NT2/D1 (cell line): ENCODE measurements at regions not wholly inside any gene's neighbourhood (a gene's known extent, or its start where the extent isn't known, plus 50 kb on each side); places are given as distances from the start of the nearest gene placed in this dataset.

Experiments used
- DNase-seq: peaks from one replicate; pipeline ENCODE4 v3.0.0-alpha.2; 2011; ENCODE audit warnings: low read depth, low spot score
- H3K27me3 ChIP-seq: 2 replicates; pipeline ENCODE4 v1.6.0; 2011; ENCODE audit warnings: mild to moderate bottlenecking; ENCODE audit not compliant: insufficient read length, insufficient read depth
- H3K36me3 ChIP-seq: 2 replicates; pipeline ENCODE4 v1.6.1; 2011; ENCODE audit warnings: mild to moderate bottlenecking, low read length, mixed read lengths; ENCODE audit not compliant: insufficient read depth, insufficient read length
- H3K4me1 ChIP-seq: 2 replicates; pipeline ENCODE4 v1.5.1; 2011; ENCODE audit not compliant: insufficient read depth, insufficient read length
- H3K4me3 ChIP-seq: 2 replicates; pipeline ENCODE4 v1.5.1; 2011; ENCODE audit warnings: low read depth; ENCODE audit not compliant: insufficient read length
- H3K9ac ChIP-seq: 2 replicates; pipeline ENCODE4 v1.6.0; 2011; ENCODE audit warnings: low read depth; ENCODE audit not compliant: insufficient read length
- H3K9me3 ChIP-seq: 2 replicates; pipeline ENCODE4 v1.5.1; 2011; ENCODE audit warnings: mild to moderate bottlenecking, low read length; ENCODE audit not compliant: insufficient read depth
- SUZ12 ChIP-seq: IDR thresholded peaks from 2 replicates; pipeline ENCODE4 v1.6.1; 2011; ENCODE audit not compliant: insufficient read length, insufficient read depth; ENCODE audit errors: extremely low read depth
- YY1 ChIP-seq: IDR thresholded peaks from 2 replicates; pipeline ENCODE4 v1.6.1; 2011; ENCODE audit not compliant: insufficient read length, insufficient read depth
- ZNF274 ChIP-seq: IDR thresholded peaks from 2 replicates; pipeline ENCODE4 v1.6.1; 2011; ENCODE audit warnings: mild to moderate bottlenecking, low read depth, low read length

GRCh38 chr7:131222171-131222570, 105.5 kb upstream of the MKLN1 start:
- TF ChIP-seq YY1 (no peak), SUZ12 (no peak), ZNF274 (no peak)
- Histone ChIP-seq H3K4me3 (no peak overlapping the region), H3K9me3 (no peaks in the 10 kb centered on the region), H3K36me3 (no peaks in the 10 kb centered on the region), H3K9ac (no peak overlapping the region), H3K27me3 (no peaks in the 10 kb centered on the region), H3K4me1 (no peaks in the 10 kb centered on the region)
- DNase-seq, result no peak

DNA sequence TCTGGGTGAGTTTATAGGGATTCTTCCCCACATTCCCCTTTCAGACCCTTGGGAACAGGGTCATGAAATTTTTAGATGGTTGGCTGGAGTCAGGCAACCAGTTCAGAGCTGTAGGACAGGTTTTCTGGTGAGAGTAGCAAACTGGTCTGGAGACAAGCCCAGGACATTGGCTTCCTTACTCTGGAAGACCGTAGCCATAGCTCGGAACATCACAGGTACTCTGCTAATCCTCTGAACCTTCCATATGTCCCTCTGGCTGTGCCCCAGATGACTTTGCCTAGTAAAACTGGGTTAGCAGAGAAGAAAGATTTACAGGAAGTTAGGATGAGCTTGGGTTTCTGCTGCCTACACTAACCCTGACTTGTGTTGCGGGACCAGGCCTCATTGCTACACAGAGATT, 104.5 kb upstream of the MKLN1 start:
- Histone ChIP-seq H3K9me3 (no peaks in the 10 kb centered on the region), H3K27me3 (no peaks in the 10 kb centered on the region), H3K4me3 (no peak overlapping the region), H3K9ac (no peak overlapping the region), H3K4me1 (no peaks in the 10 kb centered on the region), H3K36me3 (no peaks in the 10 kb centered on the region)
- no peak for DNase-seq
- TF ChIP-seq ZNF274 (no peak), YY1 (no peak), SUZ12 (no peak)

DNA sequence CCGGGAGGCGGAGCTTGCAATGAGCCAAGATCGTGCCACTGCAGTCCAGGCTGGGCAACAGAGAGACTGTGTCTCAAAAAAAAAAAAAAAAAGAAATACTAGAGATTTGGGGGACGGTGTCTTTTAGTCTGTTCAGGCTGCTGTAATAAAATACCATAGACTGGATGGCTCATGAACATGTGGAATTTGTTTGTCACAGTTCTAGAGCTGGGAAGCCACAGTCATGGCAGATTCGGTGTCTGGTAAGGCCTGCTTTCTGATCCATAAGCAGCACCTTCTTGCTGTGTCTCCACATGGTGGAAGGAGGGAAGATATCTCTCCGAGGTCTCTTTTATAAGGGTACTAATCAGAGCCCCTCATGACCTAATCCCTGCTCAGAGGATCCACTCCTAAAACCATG, 102.7 kb upstream of the MKLN1 start:
- Histone ChIP-seq H3K36me3 (no peaks in the 10 kb centered on the region), H3K27me3 (no peaks in the 10 kb centered on the region), H3K4me3 (no peak overlapping the region), H3K9ac (no peak overlapping the region), H3K4me1 (no peaks in the 10 kb centered on the region), H3K9me3 (no peaks in the 10 kb centered on the region)
- no peak for DNase-seq
- TF ChIP-seq ZNF274 (no peak), YY1 (no peak), SUZ12 (no peak)

- Histone ChIP-seq H3K4me3 (no peak overlapping the region), H3K36me3 (no peaks in the 10 kb centered on the region), H3K9ac (no peak overlapping the region), H3K4me1 (no peaks in the 10 kb centered on the region), H3K9me3 (no peaks in the 10 kb centered on the region), H3K27me3 (no peaks in the 10 kb centered on the region)
- DNase-seq, result no peak
- TF ChIP-seq YY1 (no peak), ZNF274 (no peak), SUZ12 (no peak)
These were observed 101.8 kb upstream of the MKLN1 start for GRCh38 chr7:131225619-131226513.

GRCh38 chr7:131226514-131226865, 101.2 kb upstream of the MKLN1 start:
- no peaks in the 10 kb centered on the region for H3K4me1 ChIP-seq
- TF ChIP-seq YY1 (no peak), ZNF274 (no peak), SUZ12 (no peak)
- no peaks in the 10 kb centered on the region for H3K9me3 ChIP-seq
- H3K4me3 ChIP-seq, result no peak overlapping the region
- no peak for DNase-seq
- H3K27me3 ChIP-seq, result no peaks in the 10 kb centered on the region
- H3K9ac ChIP-seq, result no peak overlapping the region
- H3K36me3 ChIP-seq, result no peaks in the 10 kb centered on the region

DNA sequence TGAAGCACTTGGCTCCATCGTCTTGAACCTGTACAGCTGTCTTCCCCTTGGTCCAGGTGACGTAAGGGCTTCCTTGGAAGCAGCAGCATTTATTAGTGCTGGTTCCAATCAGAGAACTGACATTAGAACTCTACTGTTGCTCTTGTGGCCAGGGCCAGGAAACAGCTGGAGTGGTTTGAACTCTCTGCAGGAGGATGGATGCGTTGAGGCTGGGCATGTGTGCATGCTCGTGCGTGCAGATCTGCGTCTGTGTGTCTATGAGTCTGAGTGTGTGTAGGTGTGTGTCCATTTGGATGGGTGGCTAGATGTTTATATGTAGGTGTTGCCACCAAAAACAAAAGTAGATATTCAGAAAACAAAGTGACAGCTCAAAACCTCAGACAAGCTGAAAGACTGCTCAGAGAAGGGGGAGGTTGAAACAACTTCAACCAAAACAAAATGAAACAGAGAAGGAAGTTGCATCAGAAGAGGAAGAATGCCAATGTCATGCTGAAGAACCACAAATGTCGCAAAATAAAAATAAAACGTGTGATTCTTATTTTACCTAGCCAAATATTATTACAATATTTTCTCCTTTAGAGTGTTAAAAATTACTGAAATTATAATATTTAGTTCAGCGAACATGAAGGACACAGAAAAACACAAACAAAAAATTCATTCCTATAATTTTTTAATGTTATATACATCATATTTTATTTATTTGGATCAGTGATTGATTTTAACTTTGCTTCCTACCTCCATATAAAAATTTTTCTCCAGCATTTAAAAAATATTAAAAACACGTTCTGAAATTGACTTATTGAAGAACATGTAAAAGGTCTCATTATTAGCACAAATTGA, 96.1 kb upstream of the MKLN1 start:
- no peaks in the 10 kb centered on the region for H3K36me3 ChIP-seq
- no peak for DNase-seq
- H3K9me3 ChIP-seq, result no peaks in the 10 kb centered on the region
- H3K9ac ChIP-seq, result no peak overlapping the region
- H3K27me3 ChIP-seq, result no peaks in the 10 kb centered on the region
- H3K4me1 ChIP-seq, result no peaks in the 10 kb centered on the region
- TF ChIP-seq SUZ12 (no peak), ZNF274 (no peak), YY1 (no peak)
- H3K4me3 ChIP-seq, result no peak overlapping the region

DNA sequence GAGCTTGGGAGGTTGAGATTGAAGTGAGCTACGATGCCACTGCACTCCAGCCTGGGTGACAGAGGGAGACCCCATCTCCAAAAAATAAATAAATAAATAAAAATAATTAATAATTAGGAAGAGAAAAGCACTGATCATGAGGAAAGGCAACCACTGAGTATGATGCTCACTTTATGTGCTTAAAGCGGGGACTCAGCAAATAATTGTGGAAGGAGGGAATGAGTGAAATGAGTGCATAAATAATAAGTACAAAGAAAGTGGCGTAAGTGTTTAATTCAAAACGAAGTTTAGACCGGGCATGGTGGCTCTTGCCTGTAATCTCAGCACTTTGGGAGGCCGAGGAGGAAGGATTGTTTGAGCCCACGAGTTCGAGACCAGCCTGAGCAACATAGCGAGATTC, 94.9 kb upstream of the MKLN1 start:
- Histone ChIP-seq H3K36me3 (no peaks in the 10 kb centered on the region), H3K4me3 (no peak overlapping the region), H3K4me1 (no peaks in the 10 kb centered on the region), H3K9ac (no peak overlapping the region), H3K27me3 (no peaks in the 10 kb centered on the region), H3K9me3 (no peaks in the 10 kb centered on the region)
- no peak for DNase-seq
- TF ChIP-seq ZNF274 (no peak), SUZ12 (no peak)
